DMS114 treated with DMSO at 0.1 percent for 48 hours (cell line): ENCODE measurements at regions not wholly inside any gene's neighbourhood (a gene's known extent, or its start where the extent isn't known, plus 50 kb on each side); places are given as distances from the start of the nearest gene placed in this dataset.

Experiments
- DNase-seq: peaks from one replicate; lab custom pipeline; 2025; ENCODE audit not compliant: unreplicated experiment; lab: John Stamatoyannopoulos, UW

GRCh38 chr6:119479860-119480655 is 130.5 kb upstream of the MAN1A1 start:
- DNase-seq = no peak

- no peak for DNase-seq
Measured at GRCh38 chr6:119476554-119476953, 127.0 kb upstream of the MAN1A1 start.

- no peak for DNase-seq
Measured at GRCh38 chr6:119476024-119476423, 126.5 kb upstream of the MAN1A1 start.

GRCh38 chr6:119470893-119471542 is 121.5 kb upstream of the MAN1A1 start:
- no peak for DNase-seq

GRCh38 chr6:119467488-119468081 is 118.0 kb upstream of the MAN1A1 start:
- no peak for DNase-seq

- no peak for DNase-seq
Measured at GRCh38 chr6:119466226-119466625, 116.7 kb upstream of the MAN1A1 start.

GRCh38 chr6:119463081-119463626 is 113.6 kb upstream of the MAN1A1 start:
- DNase-seq = no peak

- DNase-seq = no peak
Measured at GRCh38 chr6:119461187-119461586, 111.6 kb upstream of the MAN1A1 start.

GRCh38 chr6:119459207-119459974 is 109.8 kb upstream of the MAN1A1 start:
- DNase-seq = no peak

- DNase-seq = no peak
Measured at GRCh38 chr6:119454714-119455113, 105.2 kb upstream of the MAN1A1 start.

- DNase-seq = no peak
Measured at GRCh38 chr6:119453242-119454200, 104.0 kb upstream of the MAN1A1 start.

- no peak for DNase-seq
Measured at GRCh38 chr6:119449331-119450156, 100.0 kb upstream of the MAN1A1 start.

GRCh38 chr6:119447921-119448320 is 98.4 kb upstream of the MAN1A1 start:
- no peak for DNase-seq

GRCh38 chr6:119446609-119447008 is 97.0 kb upstream of the MAN1A1 start:
- no peak for DNase-seq

- DNase-seq = no peak
Measured at GRCh38 chr6:119446115-119446554, 96.6 kb upstream of the MAN1A1 start.

- no peak for DNase-seq
Measured at GRCh38 chr6:119445666-119446065, 96.1 kb upstream of the MAN1A1 start.

- no peak for DNase-seq
Measured at GRCh38 chr6:119444642-119445557, 95.3 kb upstream of the MAN1A1 start.
